Gastroesophageal sphincter (tissue), 4 donors: ENCODE measurements at regions not wholly inside any gene's neighbourhood (a gene's known extent, or its start where the extent isn't known, plus 50 kb on each side); places are given as distances from the start of the nearest gene placed in this dataset.

Experiments
- ATAC-seq: fragments of 150-250 bp; one replicate; pipeline ENCODE4 v1.9.1; 2016; ENCODE audit warnings: mild to moderate bottlenecking, moderate library complexity
- H3K27ac ChIP-seq, 4 donors: fragments of 200-600 bp; sonication (generic) in 3 of 4; 1 replicate in 3 of 4; 2 replicates in 1 of 4; pipeline ENCODE4 v1.5.1; 2016 to 2019
- H3K27me3 ChIP-seq: fragments of 200-600 bp; sonication (generic); one replicate; pipeline ENCODE4 v1.5.1; 2019
- H3K36me3 ChIP-seq, 2 donors: fragments of 200-600 bp; sonication (generic); one replicate each; pipeline ENCODE4 v1.5.1; 2019; ENCODE audit warnings: control low read depth in 1 of 2
- H3K4me1 ChIP-seq, 3 donors: fragments of 200-600 bp; sonication (generic); 1 replicate in 2 of 3; 2 replicates in 1 of 3; pipeline ENCODE4 v1.5.1; 2016 to 2019; ENCODE audit warnings: control low read depth in 2 of 3
- H3K4me3 ChIP-seq, 2 donors: fragments of 200-600 bp; sonication (generic); one replicate each; pipeline ENCODE4 v1.5.1; 2019; ENCODE audit warnings: mild to moderate bottlenecking in 1 of 2, moderate library complexity in 1 of 2
- H3K9me3 ChIP-seq, 3 donors: fragments of 200-600 bp; sonication (generic); one replicate each; pipeline ENCODE4 v1.5.1; 2017 to 2019; ENCODE audit warnings: control low read depth in 2 of 3
- EP300 ChIP-seq: sonication (generic); formaldehyde crosslinking; IDR thresholded peaks from one replicate; pipeline ENCODE4 v1.6.1; 2017; ENCODE audit warnings: antibody characterized with exemption, mild to moderate bottlenecking
- POLR2A ChIP-seq, 2 donors: fragments of 450-650 bp; IDR thresholded peaks; one replicate each; pipeline ENCODE4 v1.6.1; 2017; ENCODE audit warnings: antibody characterized with exemption in 2 of 2, mild to moderate bottlenecking in 2 of 2, moderate library complexity in 1 of 2
- POLR2AphosphoS5 ChIP-seq: sonication (generic); formaldehyde crosslinking; IDR thresholded peaks from one replicate; pipeline ENCODE4 v1.6.1; 2017; ENCODE audit warnings: antibody characterized with exemption
- WGBS, 2 donors: methylation state at CpG; one replicate each; pipeline ENCODE4 v1.1.5; 2018; ENCODE audit warnings: low coverage in 1 of 2; 5-methylcytosine and 5-hydroxymethylcytosine counted together
- TF ChIP-seq, protein P1 (sequence below), 4 experiments: fragments of 200-600 bp in 2 of 4; fragments of 450-650 bp in 2 of 4; sonication (generic) in 1 of 4; IDR thresholded peaks; one replicate each; pipeline ENCODE4 v1.5.1; 2017 to 2019; ENCODE audit warnings: antibody characterized with exemption in 4 of 4, mild to moderate bottlenecking in 2 of 4, moderate library complexity in 2 of 4

DNA sequence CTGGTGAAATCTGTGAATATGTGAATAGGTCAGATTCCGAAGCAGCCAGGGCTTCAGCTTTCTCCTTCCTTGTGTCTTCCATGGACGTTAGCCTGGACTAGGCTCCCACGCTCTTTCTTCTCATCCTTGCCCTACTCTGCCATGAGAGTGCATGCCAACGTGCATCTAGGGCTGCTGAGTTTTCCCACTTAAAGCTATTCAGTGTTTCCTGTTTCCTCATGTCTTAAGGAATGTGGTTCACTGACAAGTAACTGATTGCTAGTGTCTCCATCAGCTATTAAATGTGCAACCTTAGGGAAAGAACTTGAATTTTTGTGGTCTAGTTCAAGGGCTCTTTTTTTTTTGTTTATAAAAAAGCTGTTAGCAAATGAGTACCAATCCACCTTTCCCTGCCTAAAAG is 642.3 kb upstream of the LINC00305 start:
- TF ChIP-seq EP300 (no peak), POLR2AphosphoS5 (no peak), POLR2A (IDR thresholded peaks at IDR 0.05) (no peak)
- TF ChIP-seq, protein P1, sequence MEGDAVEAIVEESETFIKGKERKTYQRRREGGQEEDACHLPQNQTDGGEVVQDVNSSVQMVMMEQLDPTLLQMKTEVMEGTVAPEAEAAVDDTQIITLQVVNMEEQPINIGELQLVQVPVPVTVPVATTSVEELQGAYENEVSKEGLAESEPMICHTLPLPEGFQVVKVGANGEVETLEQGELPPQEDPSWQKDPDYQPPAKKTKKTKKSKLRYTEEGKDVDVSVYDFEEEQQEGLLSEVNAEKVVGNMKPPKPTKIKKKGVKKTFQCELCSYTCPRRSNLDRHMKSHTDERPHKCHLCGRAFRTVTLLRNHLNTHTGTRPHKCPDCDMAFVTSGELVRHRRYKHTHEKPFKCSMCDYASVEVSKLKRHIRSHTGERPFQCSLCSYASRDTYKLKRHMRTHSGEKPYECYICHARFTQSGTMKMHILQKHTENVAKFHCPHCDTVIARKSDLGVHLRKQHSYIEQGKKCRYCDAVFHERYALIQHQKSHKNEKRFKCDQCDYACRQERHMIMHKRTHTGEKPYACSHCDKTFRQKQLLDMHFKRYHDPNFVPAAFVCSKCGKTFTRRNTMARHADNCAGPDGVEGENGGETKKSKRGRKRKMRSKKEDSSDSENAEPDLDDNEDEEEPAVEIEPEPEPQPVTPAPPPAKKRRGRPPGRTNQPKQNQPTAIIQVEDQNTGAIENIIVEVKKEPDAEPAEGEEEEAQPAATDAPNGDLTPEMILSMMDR (IDR thresholded peaks at IDR 0.05): no peak
- Histone ChIP-seq H3K27ac (no peak overlapping the region), H3K9me3 (no peaks in the 10 kb centered on the region), H3K36me3 (no peaks in the 10 kb centered on the region), H3K27me3 (no peaks in the 10 kb centered on the region), H3K4me1 (no peaks in the 10 kb centered on the region), H3K4me3 (no peak overlapping the region)
- WGBS, 2 donors: 57 to 60% methylated on average over 4 of the region's 4 CpGs
- no peak for ATAC-seq

DNA sequence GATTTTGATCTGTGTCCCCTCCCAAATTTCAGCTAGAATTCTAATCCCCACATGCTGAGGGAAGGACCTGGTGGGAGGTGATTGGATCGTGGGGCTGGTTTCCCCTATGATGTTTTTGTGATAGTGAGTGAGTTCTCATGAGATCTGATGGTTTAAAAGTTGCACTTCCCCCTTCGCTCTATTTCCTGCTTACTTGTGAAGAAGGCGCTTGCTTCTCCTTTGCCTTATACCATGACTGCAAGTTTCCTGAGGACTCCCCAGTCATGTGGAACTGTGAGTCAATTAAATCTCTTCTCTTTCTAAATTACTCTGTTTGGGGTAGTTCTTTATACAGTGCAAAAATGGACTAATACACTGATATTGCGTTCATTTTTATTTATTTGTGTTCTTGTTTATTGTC is 636.8 kb upstream of the LINC00305 start:
- TF ChIP-seq POLR2AphosphoS5: no peak
- TF ChIP-seq, protein P1 (IDR thresholded peaks at IDR 0.05): no peak
- no peak for TF ChIP-seq POLR2A (IDR thresholded peaks at IDR 0.05)
- no peak for TF ChIP-seq EP300
- no peak for ATAC-seq
- peaks cover 0 to 8% (median 0%) of the 10 kb centered on the region in 3 donors for H3K9me3 ChIP-seq
- no peaks in the 10 kb centered on the region for H3K36me3 ChIP-seq
- no peak overlapping the region for H3K4me3 ChIP-seq
- no peaks in the 10 kb centered on the region for H3K27me3 ChIP-seq
- no peak overlapping the region for H3K27ac ChIP-seq
- 36 to 55% methylated on average over 4 of the region's 4 CpGs for WGBS, 2 donors
- H3K4me1 ChIP-seq: no peaks in the 10 kb centered on the region

DNA sequence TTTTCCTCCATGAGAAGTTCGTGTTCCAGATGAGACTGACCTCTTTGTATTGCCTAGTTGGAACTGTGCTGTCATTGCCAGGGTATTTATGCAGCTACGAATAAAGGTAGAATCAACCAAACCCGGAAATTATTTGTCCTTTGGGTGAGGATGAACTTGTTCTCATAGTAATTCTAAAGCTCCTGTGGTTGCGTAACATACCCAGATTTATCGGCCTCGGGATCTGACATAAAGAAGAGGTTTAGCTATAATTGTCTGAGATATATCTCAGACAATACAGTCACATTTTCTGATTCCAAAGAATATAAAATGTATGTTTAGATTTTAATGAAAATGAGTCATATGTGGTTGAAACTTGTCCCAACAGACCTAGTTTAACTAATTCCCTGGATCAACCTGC is 628.7 kb upstream of the LINC00305 start:
- WGBS, 2 donors: 84 to 92% methylated on average over 5 to 6 of the region's 6 CpGs

DNA sequence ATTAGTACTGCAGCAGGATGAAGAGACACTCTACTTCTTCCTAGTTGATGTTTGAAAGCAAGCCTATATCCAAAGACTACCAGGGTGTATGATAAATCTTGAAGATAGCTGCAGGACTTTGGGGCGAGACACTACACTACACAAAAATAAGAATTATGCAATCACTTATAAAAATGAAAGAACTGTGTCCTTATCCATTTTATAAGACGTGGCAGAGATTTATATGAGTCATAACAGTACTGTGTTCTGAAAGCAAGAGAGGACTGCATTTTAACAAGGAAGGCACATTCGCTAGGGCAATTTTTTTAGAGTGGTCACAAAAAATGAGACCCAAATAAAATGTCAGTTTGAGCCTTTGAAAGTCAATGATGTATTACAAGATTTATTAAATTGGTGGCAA is 617.0 kb upstream of the LINC00305 start:
- ATAC-seq: no peak
- H3K36me3 ChIP-seq: no peaks in the 10 kb centered on the region
- H3K9me3 ChIP-seq: no peaks in the 10 kb centered on the region
- WGBS, 2 donors: 62 to 65% methylated on average over 3 of the region's 3 CpGs
- no peaks in the 10 kb centered on the region for H3K27me3 ChIP-seq
- no peaks in the 10 kb centered on the region for H3K4me1 ChIP-seq
- no peak overlapping the region for H3K4me3 ChIP-seq
- TF ChIP-seq EP300 (no peak), POLR2A (IDR thresholded peaks at IDR 0.05) (no peak), POLR2AphosphoS5 (no peak)
- TF ChIP-seq, protein P1 (IDR thresholded peaks at IDR 0.05): no peak
- no peak overlapping the region for H3K27ac ChIP-seq

More for the DNA sequence above, 628.7 kb upstream of the LINC00305 start:
- no peak for ATAC-seq
- H3K9me3 ChIP-seq: no peaks in the 10 kb centered on the region
- no peaks in the 10 kb centered on the region for H3K4me1 ChIP-seq
- H3K4me3 ChIP-seq: no peak overlapping the region
- H3K27ac ChIP-seq: no peak overlapping the region
- H3K27me3 ChIP-seq: no peaks in the 10 kb centered on the region
- H3K36me3 ChIP-seq: no peaks in the 10 kb centered on the region
- no peak for TF ChIP-seq EP300
- TF ChIP-seq POLR2AphosphoS5: no peak
- no peak for TF ChIP-seq POLR2A (IDR thresholded peaks at IDR 0.05)
- TF ChIP-seq, protein P1 (IDR thresholded peaks at IDR 0.05): no peak

DNA sequence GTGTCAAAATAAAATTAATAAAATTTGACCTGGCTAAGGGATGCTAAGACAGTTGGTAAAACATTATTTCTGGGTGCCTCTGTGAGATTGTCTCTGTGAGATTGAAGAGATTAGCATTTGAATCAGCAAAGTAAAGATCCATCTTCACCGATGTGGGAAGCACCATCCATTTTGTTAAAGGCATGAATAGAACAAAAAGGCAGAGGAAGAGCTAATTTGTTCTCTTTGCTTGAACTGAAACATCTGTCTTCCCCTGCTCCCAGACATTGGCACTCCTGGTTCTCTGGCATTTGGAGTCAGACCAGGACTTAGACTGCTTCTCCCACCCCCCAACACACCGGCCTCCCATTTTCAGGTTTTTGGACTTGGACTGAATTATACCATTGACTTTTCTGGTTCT is 603.8 kb upstream of the LINC00305 start:
- H3K27ac ChIP-seq: no peak overlapping the region
- no peaks in the 10 kb centered on the region for H3K27me3 ChIP-seq
- H3K4me1 ChIP-seq: no peaks in the 10 kb centered on the region
- no peak overlapping the region for H3K4me3 ChIP-seq
- no peaks in the 10 kb centered on the region for H3K9me3 ChIP-seq
- H3K36me3 ChIP-seq: no peaks in the 10 kb centered on the region
- no peak for ATAC-seq
- 57 to 71% methylated on average over 2 of the region's 2 CpGs for WGBS, 2 donors
- TF ChIP-seq POLR2A (IDR thresholded peaks at IDR 0.05): no peak
- no peak for TF ChIP-seq EP300
- TF ChIP-seq, protein P1 (IDR thresholded peaks at IDR 0.05): no peak
- TF ChIP-seq POLR2AphosphoS5: no peak
